Stimulated activated CD8-positive, alpha-beta memory T cell treated with anti-CD3 and anti-CD28 coated beads, Interleukin-15, amount 100 ng/mL, for 1 hour (primary cell): ENCODE measurements at regions not wholly inside any gene's neighbourhood (a gene's known extent, or its start where the extent isn't known, plus 50 kb on each side); places are given as distances from the start of the nearest gene placed in this dataset.

Experiments used
- DNase-seq: peaks from one replicate; pipeline ENCODE4 v3.0.0-alpha.2; 2020; ENCODE audit warnings: low read depth

DNA sequence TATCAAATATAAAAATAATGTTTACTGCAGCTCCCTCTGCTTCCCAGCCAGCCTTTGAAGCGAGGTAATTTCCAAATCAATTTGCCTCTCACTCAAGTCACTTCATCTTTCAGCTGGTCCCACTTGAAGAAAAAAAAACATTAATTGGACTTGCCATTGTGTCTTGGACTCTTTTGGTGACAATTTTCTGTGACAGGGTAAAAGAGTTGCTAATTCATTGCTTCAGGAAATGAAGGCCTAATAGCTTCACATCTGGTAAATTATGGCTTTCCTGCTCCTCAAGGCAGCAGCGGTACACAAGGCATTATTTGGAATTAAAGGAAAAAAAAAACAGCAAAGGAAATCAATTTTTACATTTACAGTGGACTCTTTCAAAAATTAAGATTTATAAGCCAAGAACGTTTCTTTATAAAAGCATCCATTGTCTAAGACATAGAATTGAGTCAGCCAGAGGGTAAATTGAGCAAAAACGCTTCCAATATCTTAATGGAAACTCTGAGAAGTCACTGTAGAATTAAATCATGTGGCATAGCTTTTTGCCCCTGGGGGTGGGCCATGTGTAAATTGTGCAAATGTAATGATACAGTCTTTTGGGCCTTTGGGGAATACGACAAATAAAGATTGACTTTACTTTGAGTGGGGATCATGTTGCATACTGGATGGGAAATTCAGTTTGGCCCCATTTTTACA lies 102.5 kb downstream of the LYPLAL1 start:
- DNase-seq: no peak

DNA sequence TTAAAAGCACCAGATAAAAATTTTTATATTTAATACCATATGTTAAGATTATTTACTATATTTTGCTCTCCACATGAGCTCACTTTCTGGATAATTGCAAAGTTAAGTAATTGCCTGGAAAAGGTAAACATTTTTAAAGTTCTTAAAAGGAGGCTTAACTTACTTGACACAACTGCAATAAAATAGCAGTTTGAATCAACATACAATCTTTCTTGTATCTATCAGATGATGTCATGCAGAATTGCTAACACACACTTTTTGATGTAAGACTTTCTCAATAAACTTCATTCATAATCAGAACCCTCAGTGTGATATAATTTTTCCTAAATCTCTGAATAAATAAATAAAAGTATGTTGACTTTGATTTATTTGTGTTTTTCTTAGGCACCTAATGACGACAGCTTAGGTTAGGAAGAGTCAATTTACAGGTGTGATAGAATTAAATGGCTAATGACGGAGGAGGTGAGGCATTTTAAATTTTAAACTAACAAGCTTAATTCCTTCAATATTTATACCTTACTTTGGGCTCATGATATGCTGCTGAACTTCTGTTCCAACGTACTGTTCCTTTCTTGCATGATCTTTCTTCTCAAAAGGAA lies 99.5 kb downstream of the LYPLAL1 start:
- no peak for DNase-seq

DNA sequence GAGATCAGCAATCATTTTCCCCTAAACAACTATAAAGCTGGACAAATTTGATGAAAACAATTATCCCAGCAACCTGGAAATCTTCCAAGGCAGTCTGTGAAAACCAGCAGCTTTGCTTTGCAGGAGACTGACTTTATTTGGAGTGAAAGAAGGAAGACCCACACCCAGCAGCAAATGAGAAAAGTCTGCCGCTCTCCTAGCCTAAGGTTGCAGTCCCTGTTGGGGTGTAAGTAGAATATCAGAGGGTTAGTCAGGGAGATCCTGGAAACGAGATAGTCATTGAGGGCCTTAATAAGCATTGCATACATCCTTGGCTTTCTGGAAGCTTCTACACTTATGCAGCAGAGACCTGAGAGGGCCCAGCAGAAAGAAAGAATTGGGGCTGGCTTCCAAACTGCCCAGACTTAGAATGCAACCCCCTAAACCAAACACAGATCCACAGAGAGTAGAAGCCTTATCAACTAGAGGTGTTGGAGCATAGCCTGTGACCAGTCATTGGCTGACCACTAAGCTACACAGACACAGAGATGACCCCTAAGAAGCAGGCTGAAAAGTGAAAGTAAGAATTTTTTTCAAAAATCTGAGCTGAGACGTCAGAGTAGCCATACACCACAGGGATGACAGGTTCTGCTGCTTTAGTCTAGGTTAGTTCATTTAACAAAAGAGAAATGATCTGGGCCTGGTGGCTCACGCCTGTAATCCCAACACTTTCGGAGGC lies 98.3 kb downstream of the LYPLAL1 start:
- no peak for DNase-seq

DNA sequence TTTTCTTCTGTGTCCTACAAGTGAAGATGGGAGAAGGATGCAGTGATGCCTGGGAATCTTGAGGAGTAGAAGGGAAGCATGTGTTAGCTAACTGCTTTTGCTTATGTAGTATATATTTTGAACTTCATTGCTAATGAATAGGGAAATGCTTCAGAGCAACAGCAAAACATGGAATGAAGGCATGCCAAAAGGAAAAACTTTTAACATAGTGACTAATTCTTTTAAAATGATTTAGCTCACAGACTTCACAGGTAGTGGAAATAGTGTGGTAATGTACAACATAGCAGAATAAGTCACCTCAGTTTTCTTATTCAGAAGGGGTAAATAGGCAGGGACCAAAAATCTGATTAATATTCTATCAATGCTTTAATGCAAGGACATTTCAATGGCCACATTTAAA lies 95.5 kb downstream of the LYPLAL1 start:
- no peak for DNase-seq

DNA sequence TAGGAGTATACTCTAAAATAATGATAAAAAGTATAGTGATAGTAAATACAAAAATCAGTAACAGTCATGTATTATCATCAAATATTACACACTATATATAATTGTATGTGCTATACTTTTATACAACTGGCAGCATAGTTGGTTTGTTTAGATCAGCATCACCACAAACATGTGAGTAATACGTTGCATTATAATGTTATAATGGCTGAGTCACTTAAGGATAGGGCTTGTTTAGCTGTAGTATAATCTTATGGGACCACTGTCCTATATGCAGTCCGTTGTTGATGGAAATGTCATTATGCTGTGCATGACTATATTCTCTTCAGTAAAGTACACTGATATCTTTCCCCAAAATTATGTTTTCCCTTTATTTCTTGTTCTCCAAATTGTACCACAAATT lies 92.8 kb downstream of the LYPLAL1 start:
- DNase-seq: no peak

DNA sequence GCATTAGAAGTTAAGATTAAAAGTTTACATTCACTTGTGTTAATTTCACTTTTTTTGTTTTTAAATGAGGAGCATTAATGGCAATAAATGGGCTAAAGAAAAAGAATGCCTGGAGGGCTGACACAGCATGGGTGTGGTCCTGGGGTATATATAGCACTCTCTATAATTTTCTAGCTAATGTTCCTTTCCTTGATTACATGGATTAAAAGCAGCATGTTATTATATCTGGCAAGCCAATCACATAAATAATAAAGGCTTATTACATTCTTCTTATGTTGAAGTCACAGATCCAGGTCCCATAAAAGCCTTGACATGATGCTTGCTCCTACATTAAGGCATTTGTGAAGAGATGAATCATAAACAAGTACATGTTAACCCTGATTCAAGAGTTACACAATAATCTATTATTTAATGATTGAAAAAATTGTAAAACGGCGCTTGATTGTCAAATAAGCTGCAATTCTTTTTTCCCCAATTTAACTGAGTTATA lies 91.4 kb downstream of the LYPLAL1 start:
- no peak for DNase-seq

DNA sequence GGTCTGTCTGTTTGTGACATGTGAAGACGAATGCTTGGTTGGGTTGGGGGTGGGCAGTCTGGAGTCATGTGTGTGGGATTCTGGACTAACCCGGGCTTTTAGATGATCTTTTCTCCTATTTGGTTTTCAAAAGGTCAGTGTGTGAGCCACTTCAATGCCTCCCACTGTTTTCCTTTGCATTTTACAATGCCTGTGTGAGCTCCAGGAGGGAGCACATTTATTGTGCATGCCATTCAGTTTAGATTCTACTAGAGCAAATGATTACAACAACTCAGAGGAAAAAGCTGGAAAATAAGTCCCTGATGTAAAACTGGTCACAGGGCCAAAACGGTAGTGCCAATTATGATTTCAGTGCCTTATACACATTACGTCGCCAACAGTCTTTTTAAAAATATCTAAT lies 90.9 kb downstream of the LYPLAL1 start:
- no peak for DNase-seq
